HG02852 (cell line): ENCODE measurements at regions not wholly inside any gene's neighbourhood (a gene's known extent, or its start where the extent isn't known, plus 50 kb on each side); places are given as distances from the start of the nearest gene placed in this dataset.

ENCODE experiments used
- ATAC-seq: cut with Tn5 transposase; IDR thresholded peaks from one replicate; pipeline ENCODE4 v1.9.1; 2021; ENCODE audit warnings: mild to moderate bottlenecking, moderate library complexity; ENCODE audit not compliant: unreplicated experiment

- ATAC-seq = no peak
These were observed 187.7 kb upstream of the ADAMTS5 start for GRCh38 chr21:27154451-27155129.

GRCh38 chr21:27152996-27153395 is 186.1 kb upstream of the ADAMTS5 start:
- no peak for ATAC-seq

GRCh38 chr21:27149034-27149433 is 182.1 kb upstream of the ADAMTS5 start:
- no peak for ATAC-seq

GRCh38 chr21:27146268-27146667 is 179.4 kb upstream of the ADAMTS5 start:
- ATAC-seq = no peak

- no peak for ATAC-seq
These were observed 178.4 kb upstream of the ADAMTS5 start for GRCh38 chr21:27145134-27145798.

GRCh38 chr21:27143476-27143875 is 176.6 kb upstream of the ADAMTS5 start:
- no peak for ATAC-seq

- no peak for ATAC-seq
These were observed 172.6 kb upstream of the ADAMTS5 start for GRCh38 chr21:27139526-27139925.

GRCh38 chr21:27134516-27134915 is 167.6 kb upstream of the ADAMTS5 start:
- no peak for ATAC-seq

- no peak for ATAC-seq
These were observed 165.4 kb upstream of the ADAMTS5 start for GRCh38 chr21:27132266-27132665.

GRCh38 chr21:27130154-27130553 is 163.3 kb upstream of the ADAMTS5 start:
- ATAC-seq = no peak

- ATAC-seq = no peak
These were observed 162.8 kb upstream of the ADAMTS5 start for GRCh38 chr21:27129694-27130093.

GRCh38 chr21:27129215-27129614 is 162.3 kb upstream of the ADAMTS5 start:
- no peak for ATAC-seq

DNA sequence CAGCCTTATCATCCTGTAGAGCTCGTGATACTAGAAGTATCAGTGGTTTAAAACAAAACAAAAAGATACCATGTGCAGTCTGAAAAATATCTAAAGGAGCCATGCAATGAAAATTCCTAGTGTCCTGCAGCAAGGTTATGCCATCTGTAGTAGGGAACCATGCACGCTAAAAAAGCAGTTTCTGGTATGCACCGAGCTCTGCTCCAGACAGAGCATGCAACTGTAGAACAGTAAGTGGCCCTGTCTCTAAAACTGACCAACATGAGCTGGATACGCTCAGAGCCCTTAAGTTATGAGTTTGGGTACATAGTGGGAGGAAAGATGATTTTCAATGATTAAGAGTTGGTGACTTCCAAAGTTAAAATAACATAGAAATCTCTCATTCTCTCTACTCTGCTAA is 159.3 kb upstream of the ADAMTS5 start:
- no peak for ATAC-seq

GRCh38 chr21:27122686-27123085 is 155.8 kb upstream of the ADAMTS5 start:
- no peak for ATAC-seq

DNA sequence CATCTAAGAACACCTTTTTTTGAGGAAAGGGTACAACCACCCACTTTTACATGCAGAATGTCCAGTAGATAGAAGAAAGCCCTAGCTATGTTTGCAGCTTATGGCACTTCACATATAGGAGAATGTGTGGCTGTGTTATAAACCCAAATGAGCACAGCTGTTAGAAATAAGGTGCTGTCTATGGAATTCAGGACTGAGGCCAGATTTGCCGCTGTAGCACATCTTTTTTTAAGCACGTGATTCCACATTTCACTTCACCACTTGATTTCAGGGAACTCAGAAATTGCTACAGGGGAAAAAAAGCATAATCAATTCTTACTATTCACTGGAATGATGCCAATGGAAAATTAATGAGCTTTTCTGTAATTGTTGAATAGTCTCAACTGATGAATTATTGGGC is 147.2 kb upstream of the ADAMTS5 start:
- ATAC-seq = no peak

DNA sequence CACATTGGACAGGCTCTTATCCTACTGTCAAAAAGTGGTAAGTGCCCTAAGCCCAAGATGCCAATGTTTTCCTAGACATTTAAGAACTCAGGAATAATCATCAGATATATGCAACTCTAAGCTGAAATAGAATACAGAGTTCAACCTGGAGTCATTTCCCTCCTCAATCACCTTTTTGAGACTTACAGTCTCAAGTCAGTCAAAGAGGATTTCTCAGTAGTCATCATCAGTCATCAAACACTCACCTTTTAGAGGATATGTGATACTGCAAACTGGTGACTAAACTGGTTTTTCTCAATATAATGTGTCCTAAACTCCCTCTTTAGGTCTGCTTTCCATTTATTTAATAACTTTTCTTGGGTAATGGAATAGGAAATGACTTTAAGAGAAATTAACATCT is 145.3 kb upstream of the ADAMTS5 start:
- ATAC-seq = no peak

DNA sequence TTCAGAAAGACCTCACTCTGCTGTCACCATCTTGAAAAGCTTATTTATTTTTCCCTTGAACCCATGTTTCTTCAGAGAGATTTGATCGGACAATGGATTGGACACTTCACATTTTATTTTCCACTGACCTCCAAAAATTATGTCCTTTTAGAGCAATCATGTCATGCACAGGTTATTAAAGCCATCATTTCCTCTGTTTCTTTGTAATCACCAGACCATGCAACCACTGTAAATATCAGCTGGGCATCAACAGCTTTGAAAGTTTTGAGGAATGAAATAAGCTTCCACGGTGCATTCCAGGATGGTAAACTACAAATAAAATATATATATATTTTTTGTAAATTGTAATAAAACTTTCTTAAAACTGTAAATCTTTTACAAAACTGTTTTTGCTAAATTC is 144.1 kb upstream of the ADAMTS5 start:
- ATAC-seq = no peak

DNA sequence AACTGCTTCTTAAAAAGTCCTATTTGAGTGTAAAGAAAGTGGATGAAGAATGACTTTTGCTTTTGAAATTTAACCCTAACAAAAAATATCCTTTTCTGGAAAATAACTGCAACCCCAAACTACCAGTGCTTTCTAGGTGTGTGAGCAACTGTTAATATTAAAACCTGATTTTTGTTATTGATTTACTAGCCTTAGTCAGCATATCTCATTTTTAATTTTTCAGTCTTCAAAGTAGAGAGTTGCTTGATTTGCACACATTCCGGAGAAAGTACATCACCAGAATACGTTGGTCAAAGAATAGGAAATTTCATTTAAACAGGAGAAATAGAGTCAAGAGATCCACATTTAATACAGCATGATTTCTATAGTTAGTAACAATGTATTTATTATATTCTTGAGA is 141.8 kb upstream of the ADAMTS5 start:
- no peak for ATAC-seq

DNA sequence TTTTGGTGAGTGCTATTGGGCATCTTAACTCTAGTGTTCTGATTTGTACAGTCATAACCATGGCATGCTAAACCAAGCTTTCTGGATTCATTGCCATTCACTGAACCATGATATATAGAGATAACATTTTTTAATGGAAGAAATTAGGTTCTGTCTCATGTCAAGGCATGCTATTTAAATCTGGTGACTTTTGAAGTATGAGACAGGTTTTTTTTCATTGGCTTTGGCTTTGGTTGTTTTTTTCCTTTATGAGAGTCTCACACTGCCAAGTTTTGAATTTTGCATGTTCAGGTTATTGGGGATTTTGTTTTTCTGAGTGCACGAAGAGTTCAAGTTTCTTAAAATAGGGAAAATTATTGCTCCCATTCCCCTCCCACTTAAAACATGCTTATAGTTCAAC is 141.3 kb upstream of the ADAMTS5 start:
- no peak for ATAC-seq

DNA sequence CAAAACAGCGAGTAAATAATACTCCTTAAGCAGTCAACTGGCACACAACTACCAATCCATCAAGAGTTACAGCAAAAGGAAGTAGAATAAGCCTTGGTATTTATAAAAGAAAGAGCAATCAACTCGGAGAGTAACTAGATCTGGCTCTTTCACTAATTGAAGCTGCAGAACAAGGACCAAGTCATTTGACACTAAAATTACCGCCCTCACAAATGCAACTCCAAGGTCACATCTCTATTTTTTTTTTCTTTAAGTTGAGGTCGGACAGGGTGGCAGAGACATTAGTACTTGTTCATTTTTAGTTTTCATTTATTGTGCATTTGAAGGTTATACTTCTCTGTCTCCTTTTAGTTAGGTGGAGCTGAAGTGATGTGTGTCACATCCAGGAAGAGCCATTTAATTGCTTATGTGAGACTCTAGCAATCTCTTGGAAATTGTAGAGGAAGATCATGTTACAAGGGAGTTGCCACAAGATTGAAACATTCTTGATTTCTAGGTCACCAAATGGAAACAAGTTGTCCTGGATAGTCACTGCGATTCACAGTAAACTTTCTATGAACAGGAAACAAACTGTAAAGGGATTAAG is 138.1 kb upstream of the ADAMTS5 start:
- ATAC-seq = no peak

- ATAC-seq = no peak
These were observed 136.9 kb upstream of the ADAMTS5 start for GRCh38 chr21:27103768-27104167.

- no peak for ATAC-seq
These were observed 134.6 kb upstream of the ADAMTS5 start for GRCh38 chr21:27101523-27101922.
